ENCODE measurements at regions not wholly inside any gene's neighbourhood (a gene's known extent, or its start where the extent isn't known, plus 50 kb on each side); places are given as distances from the start of the nearest gene placed in this dataset.
A peak's percentile ranks its signal among the peaks of the same experiment; 100 is the strongest.

GRCh38 chrX:68942840-68943239, 114.0 kb downstream of the EFNB1 start:
- no peak for DNase-seq

- no peak for DNase-seq
Observed at GRCh38 chrX:68942104-68942503, 113.3 kb downstream of the EFNB1 start.

GRCh38 chrX:68941385-68941952, 112.6 kb downstream of the EFNB1 start:
- DNase-seq: no peak

DNA sequence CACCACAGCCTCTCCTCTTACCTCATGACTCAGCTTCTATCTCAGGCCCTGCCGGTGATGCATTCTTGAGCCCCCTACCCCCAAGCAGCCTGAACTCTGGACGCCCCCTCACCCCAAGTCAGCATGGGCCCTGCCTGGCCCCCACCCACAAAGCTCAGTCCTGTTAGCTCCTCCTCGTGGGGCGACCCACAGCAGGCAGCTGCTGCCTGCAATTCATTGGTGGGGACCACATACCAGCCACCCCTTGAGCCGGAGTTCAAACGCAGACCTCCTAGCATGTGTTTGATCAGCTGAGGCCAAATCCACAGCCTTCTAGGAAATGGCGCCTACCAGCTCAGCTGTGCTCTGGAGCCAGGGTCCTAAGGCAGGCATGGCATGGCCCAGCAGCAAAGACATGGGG, 111.8 kb downstream of the EFNB1 start:
- peak; percentile 44 for DNase-seq

GRCh38 chrX:68939868-68940267, 111.0 kb downstream of the EFNB1 start:
- no peak for DNase-seq

- DNase-seq: peak; percentile 71
Observed at GRCh38 chrX:68938244-68939004, 109.6 kb downstream of the EFNB1 start.

DNA sequence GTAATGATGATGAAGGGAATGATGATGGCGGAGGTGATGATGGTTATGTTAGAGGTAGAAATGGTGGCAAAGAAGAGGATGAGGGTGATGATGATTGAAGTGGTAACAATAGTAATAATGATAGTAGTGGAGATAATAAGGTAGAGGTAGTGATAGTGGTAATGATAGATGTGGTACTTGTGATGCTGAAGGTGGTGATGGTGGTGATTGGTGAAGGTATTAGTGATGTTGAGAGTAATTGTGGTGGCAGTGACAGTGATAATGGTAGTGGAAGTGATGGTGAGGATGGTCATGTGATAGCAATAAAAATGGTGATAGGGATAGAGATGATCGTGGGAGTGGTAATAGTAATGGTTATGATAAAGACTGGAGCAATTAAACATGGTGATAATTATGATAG, 108.8 kb downstream of the EFNB1 start:
- DNase-seq: no peak

- peak; percentile 87 for DNase-seq
Observed at GRCh38 chrX:68936608-68937007, 107.8 kb downstream of the EFNB1 start.

DNA sequence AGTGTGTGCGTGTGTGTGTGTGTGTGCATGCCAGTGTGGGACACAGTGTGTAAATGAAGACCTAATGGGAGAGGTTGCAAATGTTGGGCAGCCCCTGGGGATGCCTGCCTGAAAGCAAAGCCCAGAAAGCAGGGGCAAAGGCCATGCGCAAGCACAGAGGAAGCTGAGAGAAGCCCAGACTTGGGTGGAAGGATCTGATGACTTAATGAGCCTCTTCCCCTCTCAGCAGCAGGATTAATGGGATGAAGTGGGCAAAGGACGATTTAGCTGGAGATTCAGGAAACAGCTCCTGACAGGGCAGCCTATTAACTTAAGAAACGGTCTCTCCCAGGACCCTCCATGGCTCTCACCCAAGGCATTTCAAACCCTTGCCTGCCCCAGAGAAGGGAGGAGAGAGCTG, 107.3 kb downstream of the EFNB1 start:
- no peak for DNase-seq

DNA sequence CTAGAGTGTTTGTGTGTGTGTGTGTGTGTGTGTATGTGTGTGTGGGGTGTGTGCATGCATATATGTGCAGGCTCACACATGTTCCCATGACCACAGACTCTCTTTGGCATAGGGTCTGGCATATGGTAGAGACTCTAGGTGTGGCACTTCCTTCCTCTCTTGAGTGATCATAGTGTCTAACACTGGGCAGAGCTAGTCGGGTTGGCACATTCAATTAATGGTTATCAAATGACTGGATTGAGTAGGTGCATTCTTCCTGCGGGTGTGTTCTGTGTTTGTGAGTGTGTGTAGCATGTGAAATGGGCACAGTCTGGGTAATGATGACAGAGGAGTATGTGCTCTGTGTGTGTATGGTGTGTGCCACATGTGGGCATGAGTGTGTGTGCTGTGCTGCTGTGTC, 106.5 kb downstream of the EFNB1 start:
- DNase-seq: no peak

- no peak for DNase-seq
Observed at GRCh38 chrX:68934922-68935321, 106.1 kb downstream of the EFNB1 start.

GRCh38 chrX:68934421-68934820, 105.6 kb downstream of the EFNB1 start:
- DNase-seq: no peak

DNA sequence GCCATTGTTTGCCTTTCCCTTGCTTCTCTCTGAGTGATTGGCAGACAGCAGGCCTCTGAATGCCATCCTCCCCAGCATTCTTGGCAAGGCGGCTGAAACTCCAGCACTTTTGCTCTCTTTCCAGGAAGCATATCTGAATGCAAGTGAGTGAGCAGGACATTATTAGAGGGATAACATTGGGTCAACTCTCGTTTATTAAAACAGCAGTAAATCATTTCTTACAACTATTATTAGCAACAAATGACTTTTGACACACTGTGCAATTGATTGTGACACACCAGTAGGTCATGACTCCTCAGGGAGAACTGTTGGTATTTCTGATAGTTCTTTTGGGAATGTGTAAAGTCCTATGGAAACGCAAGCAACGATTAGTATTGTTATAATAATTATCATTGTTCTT, 103.8 kb downstream of the EFNB1 start:
- DNase-seq: no peak

GRCh38 chrX:68931345-68931744, 102.5 kb downstream of the EFNB1 start:
- DNase-seq: no peak

GRCh38 chrX:68930542-68931317, 101.9 kb downstream of the EFNB1 start:
- peak; percentile 53 for DNase-seq

GRCh38 chrX:68929332-68930150, 100.7 kb downstream of the EFNB1 start:
- peak; percentile 83 for DNase-seq

DNA sequence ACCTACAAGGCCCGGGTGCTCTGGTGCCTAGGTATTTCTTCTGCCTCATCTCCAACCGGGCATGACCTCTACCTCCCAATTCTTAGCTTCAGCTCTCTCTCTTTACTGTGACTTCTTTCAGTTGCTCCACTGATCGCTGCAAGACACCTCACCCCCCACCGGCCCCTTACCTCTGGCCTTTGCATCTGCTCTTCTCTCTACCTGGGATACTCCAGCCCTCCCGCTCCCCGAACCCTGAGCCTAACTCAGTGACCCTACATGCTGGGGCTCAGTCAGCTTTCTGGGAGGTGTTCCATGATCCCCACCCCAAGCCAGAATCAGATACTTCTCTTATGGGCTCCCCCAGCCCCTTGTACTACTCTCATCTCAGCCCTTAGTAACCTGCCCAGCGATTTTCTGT, 99.6 kb downstream of the EFNB1 start:
- DNase-seq: no peak

DNA sequence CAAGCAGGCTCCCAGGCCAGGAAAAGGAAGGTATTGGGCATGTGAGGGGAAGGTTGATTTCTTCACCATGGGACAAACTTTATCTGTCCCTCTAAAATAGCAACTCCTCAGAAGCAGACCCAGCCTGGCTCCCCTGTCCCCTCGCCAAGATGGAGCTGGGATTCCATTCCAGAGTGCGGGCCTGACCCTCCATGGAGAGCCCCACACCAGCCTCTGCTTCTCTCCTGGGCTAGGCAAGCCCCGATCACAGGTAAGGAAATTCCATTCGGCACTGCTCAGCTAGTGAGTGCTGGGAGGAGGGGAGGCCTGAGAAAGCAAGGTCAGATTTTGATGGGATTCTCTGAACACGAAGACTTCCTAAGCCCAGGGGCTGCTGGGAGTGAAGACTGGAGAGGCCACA, 98.4 kb downstream of the EFNB1 start:
- DNase-seq: no peak

- no peak for DNase-seq
Observed at GRCh38 chrX:68923147-68923546, 94.3 kb downstream of the EFNB1 start.

- no peak for DNase-seq
Observed at GRCh38 chrX:68922013-68922412, 93.2 kb downstream of the EFNB1 start.

GRCh38 chrX:68920561-68920960, 91.7 kb downstream of the EFNB1 start:
- DNase-seq: no peak

GRCh38 chrX:68919707-68920106, 90.9 kb downstream of the EFNB1 start:
- DNase-seq: no peak

- DNase-seq: no peak
Observed at GRCh38 chrX:68918202-68918601, 89.4 kb downstream of the EFNB1 start.

Measured in fibroblast of skin of right quadriceps (primary cell).